Hepatocyte (in vitro differentiated cells): ENCODE measurements at regions not wholly inside any gene's neighbourhood (a gene's known extent, or its start where the extent isn't known, plus 50 kb on each side); places are given as distances from the start of the nearest gene placed in this dataset.
A peak's percentile ranks its signal among the peaks of the same experiment; 100 is the strongest.

Experiments used
- DNase-seq: peaks from one replicate; pipeline ENCODE4 v3.0.0-alpha.2; 2016; ENCODE audit warnings: low spot score
- H2AFZ ChIP-seq: fragments of 200-600 bp; sonication (generic); 2 replicates; pipeline ENCODE4 v1.6.0; 2016; ENCODE audit warnings: antibody characterized with exemption, mild to moderate bottlenecking
- H3K27ac ChIP-seq: fragments of 200-600 bp; sonication (generic); 2 replicates; pipeline ENCODE4 v1.5.1; 2016; ENCODE audit warnings: mild to moderate bottlenecking
- H3K27me3 ChIP-seq: fragments of 200-600 bp; sonication (generic); 2 replicates; pipeline ENCODE4 v1.6.1; 2016
- H3K36me3 ChIP-seq: fragments of 200-600 bp; sonication (generic); replicated peaks from 2 replicates; pipeline ENCODE4 v1.5.1; 2016; ENCODE audit warnings: low read depth; ENCODE audit not compliant: insufficient read depth
- H3K4me1 ChIP-seq: fragments of 200-600 bp; sonication (generic); 2 replicates; pipeline ENCODE4 v1.5.1; 2016; ENCODE audit warnings: mild to moderate bottlenecking, moderate library complexity; ENCODE audit not compliant: insufficient read depth
- H3K4me2 ChIP-seq: fragments of 200-600 bp; sonication (generic); 2 replicates; pipeline ENCODE4 v1.6.0; 2016
- H3K4me3 ChIP-seq: fragments of 200-600 bp; sonication (generic); 2 replicates; pipeline ENCODE4 v1.5.1; 2016; ENCODE audit warnings: mild to moderate bottlenecking
- H3K79me2 ChIP-seq: fragments of 200-600 bp; sonication (generic); 2 replicates; pipeline ENCODE4 v1.6.0; 2017; ENCODE audit warnings: mild to moderate bottlenecking
- H3K9me2 ChIP-seq: fragments of 200-600 bp; sonication (generic); replicated peaks from 2 replicates; pipeline ENCODE4 v1.6.0; 2017; ENCODE audit warnings: mild to moderate bottlenecking; ENCODE audit not compliant: insufficient read depth
- H3K9me3 ChIP-seq: fragments of 200-600 bp; sonication (generic); 2 replicates; pipeline ENCODE4 v1.5.1; 2016; ENCODE audit warnings: low read depth, mild to moderate bottlenecking
- H4K20me1 ChIP-seq: fragments of 200-600 bp; sonication (generic); 2 replicates; pipeline ENCODE4 v1.6.0; 2016; ENCODE audit warnings: mild to moderate bottlenecking; ENCODE audit not compliant: insufficient read depth, poor library complexity, severe bottlenecking
- CTCF ChIP-seq: fragments of 200-600 bp; sonication (generic); IDR thresholded peaks from 2 replicates; pipeline ENCODE4 v1.5.1; 2016; ENCODE audit warnings: antibody characterized with exemption, mild to moderate bottlenecking; ENCODE audit not compliant: poor library complexity
- EZH2 ChIP-seq: fragments of 200-600 bp; sonication (generic); IDR thresholded peaks from 2 replicates; pipeline ENCODE4 v1.6.1; 2016; ENCODE audit warnings: antibody characterized with exemption, mild to moderate bottlenecking, borderline replicate concordance
- EZH2phosphoT487 ChIP-seq: fragments of 200-600 bp; sonication (generic); IDR thresholded peaks from one replicate; pipeline ENCODE4 v1.6.1; 2018; ENCODE audit warnings: antibody characterized with exemption, mild to moderate bottlenecking, low read depth, moderate library complexity; ENCODE audit not compliant: unreplicated experiment, severe bottlenecking
- WGBS: methylation state at CpG from one replicate; pipeline ENCODE4 v1.1.6; 2016; ENCODE audit warnings: low lambda C conversion rate; ENCODE audit errors: missing lambda C conversion rate; 5-methylcytosine and 5-hydroxymethylcytosine counted together

GRCh38 chr3:16658004-16658924, 53.0 kb upstream of the DAZL start:
- no peak for DNase-seq
- no peaks in the 10 kb centered on the region for H3K36me3 ChIP-seq
- no peak overlapping the region for H3K4me2 ChIP-seq
- WGBS: 47% methylated on average over 8 of the region's 8 CpGs
- H3K9me3 ChIP-seq: no peaks in the 10 kb centered on the region
- no peaks in the 10 kb centered on the region for H3K9me2 ChIP-seq
- no peaks in the 10 kb centered on the region for H3K79me2 ChIP-seq
- H3K4me1 ChIP-seq: no peaks in the 10 kb centered on the region
- no peaks in the 10 kb centered on the region for H3K27me3 ChIP-seq
- no peak for TF ChIP-seq EZH2
- TF ChIP-seq CTCF: peak; percentile 12
- no peak overlapping the region for H2AFZ ChIP-seq
- no peak overlapping the region for H3K4me3 ChIP-seq
- H3K27ac ChIP-seq: no peak overlapping the region
- H4K20me1 ChIP-seq: no peaks in the 10 kb centered on the region

GRCh38 chr3:16658925-16659793, 53.9 kb upstream of the DAZL start:
- Histone ChIP-seq H3K4me3 (no peak overlapping the region), H3K27me3 (no peaks in the 10 kb centered on the region), H2AFZ (no peak overlapping the region), H3K36me3 (no peaks in the 10 kb centered on the region), H3K9me2 (no peaks in the 10 kb centered on the region), H4K20me1 (no peaks in the 10 kb centered on the region), H3K27ac (no peak overlapping the region), H3K4me1 (peaks cover 2% of the 10 kb centered on the region), H3K9me3 (no peaks in the 10 kb centered on the region), H3K4me2 (no peak overlapping the region), H3K79me2 (no peaks in the 10 kb centered on the region)
- TF ChIP-seq EZH2phosphoT487 (no peak), CTCF (no peak), EZH2 (no peak)
- 85% methylated on average over 3 of the region's 3 CpGs for WGBS
- no peak for DNase-seq

GRCh38 chr3:16663854-16664712, 58.9 kb upstream of the DAZL start:
- no peaks in the 10 kb centered on the region for H3K27me3 ChIP-seq
- no peak overlapping the region for H3K4me2 ChIP-seq
- no peak overlapping the region for H3K4me3 ChIP-seq
- H3K36me3 ChIP-seq: no peaks in the 10 kb centered on the region
- no peak for DNase-seq
- no peaks in the 10 kb centered on the region for H3K9me3 ChIP-seq
- peak overlapping the region; percentile 83 for H3K27ac ChIP-seq
- 65% methylated on average over 8 of the region's 8 CpGs for WGBS
- TF ChIP-seq EZH2 (no peak), EZH2phosphoT487 (no peak), CTCF (no peak)
- no peaks in the 10 kb centered on the region for H3K9me2 ChIP-seq
- no peak overlapping the region for H2AFZ ChIP-seq
- peaks cover 10% of the 10 kb centered on the region for H3K4me1 ChIP-seq
- no peaks in the 10 kb centered on the region for H3K79me2 ChIP-seq
- H4K20me1 ChIP-seq: no peaks in the 10 kb centered on the region
